ENCODE measurements at regions not wholly inside any gene's neighbourhood (a gene's known extent, or its start where the extent isn't known, plus 50 kb on each side); places are given as distances from the start of the nearest gene placed in this dataset.

GRCh38 chr15:95457520-95457919 lies 873.0 kb upstream of the NR2F2 start:
- H3K4me3 ChIP-seq (replicated peaks; ENCODE audit: insufficient read depth, low read length), result no peak overlapping the region
- no peak overlapping the region for H3K27ac ChIP-seq (replicated peaks)
- DNase-seq (ENCODE audit: low read depth in 1 of 2, low spot score in 1 of 2), result no peak
- TF ChIP-seq REST (IDR thresholded peaks at IDR 0.05; ENCODE audit: insufficient replicate concordance, low read depth), result no peak
- TF ChIP-seq POLR2AphosphoS5 (IDR thresholded peaks at IDR 0.05; ENCODE audit: low read depth), result no peak
- no peak for TF ChIP-seq SPI1 (IDR thresholded peaks at IDR 0.05; ENCODE audit: borderline replicate concordance, low read depth)
- no peak for TF ChIP-seq CTCF (IDR thresholded peaks at IDR 0.05; ENCODE audit: insufficient read depth, low read length)
- TF ChIP-seq GABPA (IDR thresholded peaks at IDR 0.05; ENCODE audit: low read depth), result no peak
- H3K27me3 ChIP-seq (ENCODE audit: insufficient read depth, poor library complexity, severe bottlenecking), result no peaks in the 10 kb centered on the region

DNA sequence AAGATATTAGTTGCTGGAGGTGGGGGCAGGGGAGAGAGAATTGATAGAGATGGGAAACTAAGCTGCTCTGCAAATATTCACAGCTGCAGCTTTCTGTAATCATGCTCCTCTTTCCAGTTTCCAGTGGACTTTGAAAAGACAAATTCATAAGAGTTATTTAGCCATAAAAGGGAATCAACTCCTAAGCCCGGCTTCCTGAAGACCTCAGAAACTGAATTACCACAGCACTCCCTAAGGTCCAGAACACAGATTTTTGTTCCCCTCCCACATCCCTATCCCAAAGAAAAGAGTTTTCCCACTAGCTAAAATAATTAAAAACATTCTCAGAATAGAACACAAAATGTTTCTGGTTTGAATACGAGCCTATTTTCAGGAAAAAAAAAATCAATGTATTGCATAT lies 871.8 kb upstream of the NR2F2 start:
- Histone ChIP-seq H3K4me3 (replicated peaks; ENCODE audit: insufficient read depth, low read length) (no peak overlapping the region), H3K27ac (replicated peaks) (no peak overlapping the region), H3K27me3 (ENCODE audit: insufficient read depth, poor library complexity, severe bottlenecking) (no peaks in the 10 kb centered on the region)
- DNase-seq (ENCODE audit: low read depth in 1 of 2, low spot score in 1 of 2), result no peak
- TF ChIP-seq REST (IDR thresholded peaks at IDR 0.05; ENCODE audit: insufficient replicate concordance, low read depth), result no peak
- no peak for TF ChIP-seq GABPA (IDR thresholded peaks at IDR 0.05; ENCODE audit: low read depth)
- TF ChIP-seq CTCF (IDR thresholded peaks at IDR 0.05; ENCODE audit: insufficient read depth, low read length), result no peak
- no peak for TF ChIP-seq SPI1 (IDR thresholded peaks at IDR 0.05; ENCODE audit: borderline replicate concordance, low read depth)
- TF ChIP-seq POLR2AphosphoS5 (IDR thresholded peaks at IDR 0.05; ENCODE audit: low read depth), result no peak

DNA sequence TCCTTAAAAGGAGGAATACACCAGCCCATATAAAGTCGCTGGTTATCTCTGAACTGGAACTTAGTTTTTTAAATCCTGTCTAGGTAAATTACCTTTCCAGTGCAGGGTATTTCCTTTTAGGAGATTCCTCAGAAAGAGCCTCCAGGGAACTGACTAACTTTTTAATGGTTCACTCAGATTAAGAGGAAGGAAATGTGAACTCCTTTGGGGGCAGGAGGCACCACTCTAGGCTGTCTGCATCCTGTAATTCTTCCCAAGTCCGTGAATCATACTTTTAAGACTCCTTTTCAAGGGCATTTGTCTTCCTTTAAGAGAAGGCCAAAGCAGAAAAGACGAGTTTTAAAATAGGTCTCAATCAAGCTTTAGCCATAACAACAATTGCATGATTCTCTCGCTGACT lies 871.2 kb upstream of the NR2F2 start:
- H3K27ac ChIP-seq (replicated peaks), result no peak overlapping the region
- DNase-seq (ENCODE audit: low read depth in 1 of 2, low spot score in 1 of 2), result no peak
- TF ChIP-seq POLR2AphosphoS5 (IDR thresholded peaks at IDR 0.05; ENCODE audit: low read depth) (no peak), GABPA (IDR thresholded peaks at IDR 0.05; ENCODE audit: low read depth) (no peak), CTCF (IDR thresholded peaks at IDR 0.05; ENCODE audit: insufficient read depth, low read length) (no peak)
- no peaks in the 10 kb centered on the region for H3K27me3 ChIP-seq (ENCODE audit: insufficient read depth, poor library complexity, severe bottlenecking)
- no peak overlapping the region for H3K4me3 ChIP-seq (replicated peaks; ENCODE audit: insufficient read depth, low read length)

GRCh38 chr15:95464509-95464908 lies 866.0 kb upstream of the NR2F2 start:
- TF ChIP-seq GABPA (IDR thresholded peaks at IDR 0.05; ENCODE audit: low read depth) (no peak), CTCF (IDR thresholded peaks at IDR 0.05; ENCODE audit: insufficient read depth, low read length) (no peak), SPI1 (IDR thresholded peaks at IDR 0.05; ENCODE audit: borderline replicate concordance, low read depth) (no peak), POLR2AphosphoS5 (IDR thresholded peaks at IDR 0.05; ENCODE audit: low read depth) (no peak), REST (IDR thresholded peaks at IDR 0.05; ENCODE audit: insufficient replicate concordance, low read depth) (no peak)
- Histone ChIP-seq H3K4me3 (replicated peaks; ENCODE audit: insufficient read depth, low read length) (no peak overlapping the region), H3K27me3 (ENCODE audit: insufficient read depth, poor library complexity, severe bottlenecking) (no peaks in the 10 kb centered on the region), H3K27ac (replicated peaks) (no peak overlapping the region)
- no peak for DNase-seq (ENCODE audit: low read depth in 1 of 2, low spot score in 1 of 2)
